Aorta (tissue), 5 donors: ENCODE measurements at regions not wholly inside any gene's neighbourhood (a gene's known extent, or its start where the extent isn't known, plus 50 kb on each side); places are given as distances from the start of the nearest gene placed in this dataset.

Experiments
- ATAC-seq: fragments of 200-7000 bp; cut with Tn5 transposase; one replicate; pipeline ENCODE4 v1.9.1; 2022; ENCODE audit warnings: moderate library complexity; ENCODE audit not compliant: low FRiP score
- DNase-seq, 2 donors: peaks; one replicate each; pipeline ENCODE4 v3.0.0-alpha.2; 2020
- H3K27ac ChIP-seq, 2 donors: one replicate each; pipeline ENCODE4 v1.5.1; 2013; ENCODE audit warnings: low read length in 2 of 2, mild to moderate bottlenecking in 2 of 2, moderate library complexity in 2 of 2, control low read depth in 1 of 2, inconsistent platforms in 1 of 2, low read depth in 1 of 2
- H3K27me3 ChIP-seq, 2 donors: one replicate each; pipeline ENCODE4 v1.6.1; 2013; ENCODE audit warnings: control low read depth in 1 of 2, low read length in 1 of 2, mild to moderate bottlenecking in 1 of 2, moderate library complexity in 1 of 2; ENCODE audit not compliant: insufficient read depth in 2 of 2, control insufficient read depth in 1 of 2
- H3K36me3 ChIP-seq, 2 donors: one replicate each; pipeline ENCODE4 v1.6.1; 2013; ENCODE audit warnings: control low read depth in 1 of 2, low read length in 1 of 2, mild to moderate bottlenecking in 1 of 2; ENCODE audit not compliant: insufficient read depth in 2 of 2, control insufficient read depth in 1 of 2
- H3K4me1 ChIP-seq, 2 donors: one replicate each; pipeline ENCODE4 v1.6.1; 2013; ENCODE audit warnings: low read length in 2 of 2, control low read depth in 1 of 2, mild to moderate bottlenecking in 1 of 2, moderate library complexity in 1 of 2; ENCODE audit not compliant: insufficient read depth in 2 of 2, control insufficient read depth in 1 of 2
- H3K4me3 ChIP-seq, 2 donors: one replicate each; pipeline ENCODE4 v1.5.1; 2013; ENCODE audit warnings: low read length in 2 of 2, control low read depth in 1 of 2, mild to moderate bottlenecking in 1 of 2
- H3K9me3 ChIP-seq: one replicate; pipeline ENCODE4 v1.6.1; 2013; ENCODE audit warnings: mild to moderate bottlenecking, low read length; ENCODE audit not compliant: control insufficient read depth
- WGBS, 2 donors: extraction: QIAGEN DNeasy Blood & Tissue Kit; methylation state at CpG; one replicate each; pipeline ENCODE4 v1.1.7; 2013; 5-methylcytosine and 5-hydroxymethylcytosine counted together
- intact Hi-C, 2 donors: fragments of 100-400 bp; cut with DNase I; formaldehyde crosslinking; loops; one replicate each; pipeline versions ENCODE4 v1.14.2 to v1.15.0; 2022
- donor health status: healthy with polysubstance abuse.
- donor health status: Bipolar disorder and iron deficiency.
- donor health status: DM: no; HTN: no; CAD: no.
- donor health status: DM: no; HTN: no; CAD: no.
- donor health status: DM: yes; HTN: yes; CAD: no.

DNA sequence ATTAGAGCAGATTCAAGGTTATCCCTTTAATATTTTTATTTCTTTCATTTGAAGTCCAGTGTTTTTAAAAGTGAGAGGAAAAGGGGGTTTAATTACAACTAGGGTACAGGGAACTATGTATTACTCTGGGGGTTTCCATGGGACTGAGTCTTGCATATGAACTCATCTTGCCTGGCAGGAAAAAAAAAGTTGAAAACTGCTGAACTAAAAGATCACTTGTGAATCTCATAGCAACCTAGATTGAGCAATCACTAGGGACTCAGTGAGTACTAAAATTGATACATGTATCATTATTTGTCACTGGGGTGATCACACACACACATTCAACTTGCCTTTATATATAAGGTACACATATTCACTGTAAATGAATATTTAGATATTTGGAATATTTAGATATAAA, 180.7 kb upstream of the SFRP2 start:
- intact Hi-C loops, result no loop called here
- Histone ChIP-seq H3K27me3 (no peaks in the 10 kb centered on the region), H3K4me3 (no peak overlapping the region)

DNA sequence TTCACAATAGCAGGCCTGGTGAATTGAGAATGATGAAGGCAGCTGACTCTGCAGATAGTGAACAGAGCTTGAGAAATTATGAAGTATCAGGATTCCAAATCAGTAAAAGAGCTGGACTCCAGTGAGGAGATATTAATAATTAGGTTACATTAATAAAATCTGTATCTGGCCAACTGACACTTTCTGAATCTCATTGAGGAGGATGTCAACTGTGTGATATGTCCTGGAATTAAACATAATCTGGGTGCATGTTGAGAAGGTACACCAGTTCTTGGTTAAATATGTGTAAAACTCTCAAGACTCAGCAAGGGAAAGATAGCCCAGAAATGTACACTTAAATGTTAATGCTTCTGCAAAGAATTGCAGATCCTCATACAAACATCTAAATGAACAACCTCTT, 177.8 kb upstream of the SFRP2 start:
- Histone ChIP-seq H3K9me3 (no peaks in the 10 kb centered on the region), H3K4me1 (no peaks in the 10 kb centered on the region), H3K27ac (no peak overlapping the region), H3K4me3 (no peak overlapping the region), H3K27me3 (no peaks in the 10 kb centered on the region), H3K36me3 (no peaks in the 10 kb centered on the region)
- no peak for DNase-seq
- no peak for ATAC-seq
- intact Hi-C loops, result no loop called here

More for the DNA sequence above, 180.7 kb upstream of the SFRP2 start:
- Histone ChIP-seq H3K36me3 (no peaks in the 10 kb centered on the region), H3K4me1 (no peaks in the 10 kb centered on the region), H3K9me3 (no peaks in the 10 kb centered on the region), H3K27ac (no peak overlapping the region)
- ATAC-seq, result no peak
- no peak for DNase-seq

DNA sequence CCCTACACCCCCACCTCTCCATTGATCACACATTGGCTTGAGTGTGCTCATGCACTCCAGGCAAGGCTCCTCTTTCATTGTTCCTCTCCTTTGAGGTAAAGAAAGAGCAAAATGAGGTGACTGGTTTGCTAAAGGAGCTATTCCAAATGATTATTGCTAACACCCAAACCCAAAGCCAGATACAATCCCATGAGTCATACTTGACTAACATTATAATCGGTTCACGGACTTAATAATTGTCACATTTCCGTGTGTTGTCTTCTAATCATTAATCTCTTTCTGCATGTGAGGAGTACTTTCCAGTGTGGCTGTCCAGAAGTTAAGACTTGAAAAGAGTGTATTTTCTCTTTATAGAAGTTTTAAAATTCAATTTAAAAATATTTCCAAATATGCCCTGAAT, 174.3 kb upstream of the SFRP2 start:
- Histone ChIP-seq H3K4me3 (no peak overlapping the region), H3K27me3 (no peaks in the 10 kb centered on the region), H3K9me3 (no peaks in the 10 kb centered on the region), H3K36me3 (no peaks in the 10 kb centered on the region), H3K4me1 (no peaks in the 10 kb centered on the region), H3K27ac (no peak overlapping the region)
- ATAC-seq (no peak), DNase-seq (no peak)
- intact Hi-C loops, result no loop called here
- WGBS, 2 donors, result 47 to 70% methylated on average over 3 of the region's 3 CpGs

DNA sequence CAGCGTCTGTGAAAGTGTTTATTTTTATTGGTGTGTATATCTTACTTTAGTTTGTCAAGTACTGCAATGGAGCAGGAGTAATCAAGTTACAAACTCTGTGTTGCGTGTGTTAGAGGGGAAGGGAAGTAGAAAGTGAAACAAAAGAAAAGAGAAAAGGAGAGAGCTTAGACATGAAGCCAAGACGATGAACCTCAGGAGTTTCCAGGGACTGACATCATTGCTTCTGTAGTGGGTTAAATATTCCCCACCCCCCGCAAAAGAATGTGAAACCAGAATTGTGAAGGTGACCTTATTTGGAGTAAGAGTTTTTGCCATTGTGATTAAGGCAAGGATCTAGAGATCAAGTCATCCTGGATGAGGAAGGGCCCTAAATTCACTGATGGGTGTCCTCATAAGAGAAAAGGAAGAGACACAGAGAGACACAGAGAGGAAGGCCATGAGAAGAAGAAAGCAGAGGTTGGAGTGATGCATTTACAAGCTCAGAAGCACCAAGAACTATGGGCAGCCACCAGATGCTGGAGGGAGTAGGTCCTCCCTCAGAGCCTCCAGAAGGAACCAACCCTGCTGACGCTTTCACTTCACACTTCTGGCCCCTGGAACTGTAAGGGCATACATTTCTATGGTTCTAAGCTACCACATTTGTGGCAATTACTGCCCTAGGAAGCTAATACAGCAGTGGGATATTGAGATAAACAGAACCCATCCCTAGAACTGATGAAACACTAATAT, 173.6 kb upstream of the SFRP2 start:
- Histone ChIP-seq H3K27me3 (no peaks in the 10 kb centered on the region), H3K27ac (no peak overlapping the region), H3K4me3 (no peak overlapping the region), H3K9me3 (no peaks in the 10 kb centered on the region), H3K36me3 (no peaks in the 10 kb centered on the region), H3K4me1 (no peaks in the 10 kb centered on the region)
- ATAC-seq, result no peak
- 57 to 84% methylated on average over 5 of the region's 5 CpGs for WGBS, 2 donors
- DNase-seq, result no peak
- intact Hi-C loops, result no loop called here

DNA sequence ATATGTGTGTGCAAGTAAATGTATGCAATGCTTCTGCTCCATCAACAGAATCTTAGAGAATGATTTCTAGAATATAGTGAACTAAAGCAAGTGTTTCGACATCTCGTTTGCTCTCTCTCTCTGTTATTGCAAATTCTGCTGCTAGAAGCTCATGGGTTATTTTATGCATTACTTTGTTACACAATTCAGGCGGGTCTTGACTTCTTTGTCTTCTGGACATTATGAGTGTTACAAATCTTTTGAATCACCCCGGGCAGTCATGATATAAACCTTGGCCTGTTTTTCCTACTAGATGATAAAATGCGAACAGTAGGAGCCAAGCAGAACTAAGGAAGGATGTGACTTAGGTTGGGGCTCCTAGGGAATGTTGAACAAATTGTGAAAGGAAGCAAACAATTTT, 166.4 kb upstream of the SFRP2 start:
- Histone ChIP-seq H3K4me1 (no peaks in the 10 kb centered on the region), H3K4me3 (no peak overlapping the region), H3K9me3 (no peaks in the 10 kb centered on the region), H3K36me3 (no peaks in the 10 kb centered on the region), H3K27ac (no peak overlapping the region), H3K27me3 (no peaks in the 10 kb centered on the region)
- intact Hi-C loops, result no loop called here
- DNase-seq (no peak), ATAC-seq (no peak)
- 92 to 93% methylated on average over 5 of the region's 5 CpGs for WGBS, 2 donors

DNA sequence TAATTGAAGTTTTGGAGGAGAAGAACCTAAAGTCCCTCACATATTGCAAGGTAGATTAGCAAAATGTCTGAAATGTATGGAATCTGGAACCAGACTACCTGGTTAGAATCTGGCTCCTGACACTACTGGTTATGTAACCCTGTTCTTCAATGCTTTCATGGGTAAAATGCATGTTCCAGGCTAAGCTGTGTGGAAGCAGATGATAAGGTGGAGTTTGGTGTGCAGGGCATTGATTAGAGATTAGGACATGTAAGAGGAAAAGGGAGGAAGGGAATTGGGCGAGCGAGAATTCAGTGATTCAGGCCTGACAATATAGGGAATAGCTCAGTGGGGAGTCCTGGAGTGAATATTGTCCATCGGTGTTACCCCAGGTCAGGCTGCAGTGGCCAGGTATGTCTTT, 165.8 kb upstream of the SFRP2 start:
- Histone ChIP-seq H3K4me1 (no peaks in the 10 kb centered on the region), H3K36me3 (no peaks in the 10 kb centered on the region), H3K27ac (no peak overlapping the region), H3K4me3 (no peak overlapping the region), H3K9me3 (no peaks in the 10 kb centered on the region), H3K27me3 (no peaks in the 10 kb centered on the region)
- ATAC-seq (no peak), DNase-seq (no peak)
- intact Hi-C loops, result no loop called here
- 91 to 98% methylated on average over 3 of the region's 3 CpGs for WGBS, 2 donors

DNA sequence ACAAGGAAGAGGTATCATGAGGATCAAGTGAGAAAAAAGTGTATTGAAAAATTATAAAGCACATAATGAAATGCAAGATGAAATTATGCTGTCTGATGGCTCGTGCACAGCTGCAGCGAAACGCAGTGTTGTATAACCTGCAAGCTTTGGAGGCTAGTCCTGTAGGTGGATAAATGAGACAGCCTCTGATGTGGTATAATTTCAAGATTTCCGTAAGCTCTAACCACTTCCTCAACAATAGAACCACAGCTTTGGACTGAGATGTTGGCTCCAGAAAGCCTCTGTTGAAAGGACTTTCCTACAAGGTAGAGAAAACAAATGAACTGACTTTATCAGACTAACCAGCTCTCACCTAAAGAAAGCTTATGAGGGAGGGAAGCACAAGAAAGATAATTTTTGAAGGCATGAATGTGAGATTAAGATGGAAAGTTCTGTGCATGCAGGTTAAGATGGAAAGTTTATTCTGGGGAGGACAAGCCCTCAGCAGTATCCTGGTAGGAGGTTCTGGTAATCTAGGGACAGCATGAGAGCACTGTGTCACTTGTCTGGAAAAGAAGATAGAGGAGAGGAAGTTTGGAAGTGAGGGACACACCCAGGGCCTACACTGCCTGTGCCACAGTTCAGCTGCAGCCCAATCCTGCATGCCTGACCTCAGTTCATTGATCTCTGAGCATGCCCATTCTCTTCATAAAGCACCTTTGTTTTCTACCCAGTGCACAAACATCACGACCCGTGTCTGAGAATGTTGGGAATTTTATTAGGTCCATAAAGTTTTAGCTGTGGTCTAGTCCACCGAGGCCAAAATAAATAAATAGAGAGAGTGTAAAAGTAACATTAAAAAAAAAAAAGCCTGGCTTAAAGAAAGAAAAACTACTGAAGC, 161.5 kb upstream of the SFRP2 start:
- DNase-seq, result no peak
- Histone ChIP-seq H3K27ac (no peak overlapping the region), H3K9me3 (no peaks in the 10 kb centered on the region), H3K4me1 (no peaks in the 10 kb centered on the region), H3K27me3 (no peaks in the 10 kb centered on the region), H3K36me3 (no peaks in the 10 kb centered on the region), H3K4me3 (no peak overlapping the region)
- intact Hi-C loops, result no loop called here
- ATAC-seq, result no peak
- WGBS, 2 donors, result 39 to 44% methylated on average over 7 of the region's 7 CpGs

DNA sequence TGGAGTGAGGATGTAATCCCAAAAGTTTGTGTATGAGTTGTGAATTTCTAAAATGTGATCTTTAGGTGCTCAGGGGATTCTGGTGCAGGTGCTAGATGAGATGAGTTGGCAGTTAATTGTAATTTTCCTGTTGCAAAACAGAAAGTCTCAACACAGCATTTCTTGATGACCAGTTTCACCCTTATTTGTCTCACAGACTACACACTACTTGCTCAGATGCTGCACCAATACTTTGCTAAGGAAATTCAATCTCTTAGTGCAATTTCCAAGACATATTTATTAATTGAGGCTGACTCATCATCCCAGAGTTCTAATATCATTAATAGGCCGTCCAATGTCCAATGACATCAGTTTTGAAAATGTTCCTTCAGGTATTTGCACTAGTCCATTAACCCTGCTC, 159.2 kb upstream of the SFRP2 start:
- no peaks in the 10 kb centered on the region for H3K9me3 ChIP-seq
- DNase-seq (no peak), ATAC-seq (no peak)
- H3K27ac ChIP-seq, result no peak overlapping the region
- H3K27me3 ChIP-seq, result no peaks in the 10 kb centered on the region
- intact Hi-C loops, result no loop called here
- H3K4me3 ChIP-seq, result no peak overlapping the region
- H3K36me3 ChIP-seq, result no peaks in the 10 kb centered on the region
- H3K4me1 ChIP-seq, result no peaks in the 10 kb centered on the region
- 51 to 69% methylated on average over 1 of the region's 1 CpG for WGBS, 2 donors

DNA sequence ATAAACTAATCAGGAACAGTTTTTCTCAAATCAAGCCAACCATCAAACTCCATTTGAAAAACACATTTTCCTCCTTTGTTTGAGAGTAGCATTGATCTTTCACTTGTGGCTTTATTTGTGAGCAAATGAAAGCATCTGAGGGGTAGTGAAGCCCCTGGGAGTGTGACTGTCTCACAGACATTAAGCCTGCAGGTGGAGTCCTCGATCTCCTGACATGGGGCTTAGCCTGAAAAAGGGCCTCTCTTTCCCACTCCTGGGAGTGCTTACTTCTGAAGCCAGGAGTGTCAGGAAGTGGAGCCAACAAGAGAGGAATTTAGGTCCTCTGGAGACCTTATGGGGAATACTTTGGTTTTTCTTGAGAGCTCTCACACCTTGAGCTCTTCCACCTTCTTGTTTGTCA, 158.2 kb upstream of the SFRP2 start:
- DNase-seq, result no peak

More for the DNA sequence above, 158.2 kb upstream of the SFRP2 start:
- intact Hi-C loops, result no loop called here
- no peak overlapping the region for H3K4me3 ChIP-seq
- no peaks in the 10 kb centered on the region for H3K4me1 ChIP-seq
- no peak overlapping the region for H3K27ac ChIP-seq
- H3K36me3 ChIP-seq, result no peaks in the 10 kb centered on the region
- no peaks in the 10 kb centered on the region for H3K9me3 ChIP-seq
- H3K27me3 ChIP-seq, result no peaks in the 10 kb centered on the region
- 94 to 95% methylated on average over 1 of the region's 1 CpG for WGBS, 2 donors
- ATAC-seq, result no peak
